HG02840 (cell line): ENCODE measurements at regions not wholly inside any gene's neighbourhood (a gene's known extent, or its start where the extent isn't known, plus 50 kb on each side); places are given as distances from the start of the nearest gene placed in this dataset.

Experiments
- ATAC-seq: cut with Tn5 transposase; IDR thresholded peaks from one replicate; pipeline ENCODE4 v1.9.1; 2021; ENCODE audit warnings: mild to moderate bottlenecking, moderate library complexity, moderate number of reproducible peaks; ENCODE audit not compliant: unreplicated experiment, low FRiP score

GRCh38 chr2:18645315-18645714 lies 55.9 kb upstream of the NT5C1B start:
- no peak for ATAC-seq

- ATAC-seq, result no peak
These were observed 54.7 kb upstream of the NT5C1B start for GRCh38 chr2:18644115-18644462.

GRCh38 chr2:18643326-18644114 lies 54.2 kb upstream of the NT5C1B start:
- no peak for ATAC-seq

- no peak for ATAC-seq
These were observed 52.5 kb upstream of the NT5C1B start for GRCh38 chr2:18641823-18642222.

GRCh38 chr2:18639756-18640453 lies 50.5 kb upstream of the NT5C1B start:
- ATAC-seq, result no peak
